ENCODE measurements at regions not wholly inside any gene's neighbourhood (a gene's known extent, or its start where the extent isn't known, plus 50 kb on each side); places are given as distances from the start of the nearest gene placed in this dataset.

DNA sequence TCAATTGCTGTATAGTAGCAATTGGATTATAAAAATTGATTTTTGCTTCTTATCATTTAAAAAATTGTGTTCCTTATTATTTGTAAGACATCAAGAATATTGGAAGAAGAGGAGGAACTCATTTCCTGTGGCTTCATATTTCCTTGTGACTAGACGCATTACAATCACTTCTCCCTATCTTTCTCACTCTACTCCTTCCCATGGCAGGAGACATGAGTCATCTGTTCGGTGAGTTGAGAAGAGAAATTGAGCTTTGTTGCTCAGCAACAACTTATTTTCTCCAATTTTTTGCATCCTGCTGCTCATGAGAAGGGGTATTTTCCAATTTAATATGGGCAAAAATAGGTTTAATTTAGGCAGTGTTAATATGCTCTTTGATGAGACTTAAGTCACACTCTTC, 1783.9 kb downstream of the SUCLG1 start:
- no peak for DNase-seq (ENCODE audit: low read depth in 4 of 4, low spot score in 3 of 4)

DNA sequence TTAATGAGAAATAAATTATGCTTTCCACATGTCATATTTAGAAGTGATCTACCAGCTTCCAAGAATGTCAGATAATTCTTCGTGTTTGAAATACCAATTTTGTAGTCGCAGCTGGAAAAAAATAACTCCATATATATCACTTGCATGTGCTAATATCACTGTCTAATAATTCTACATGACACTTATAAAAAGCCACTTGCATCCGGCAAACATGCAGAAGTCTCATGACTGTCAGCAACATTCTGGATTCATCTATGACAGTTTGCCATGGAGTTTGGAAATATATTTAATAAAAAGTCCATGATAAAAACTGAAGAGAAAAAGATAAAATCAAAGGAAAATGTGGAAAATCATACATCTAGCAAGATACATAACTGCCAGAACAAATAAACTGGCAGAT, 1784.4 kb downstream of the SUCLG1 start:
- DNase-seq (ENCODE audit: low read depth in 4 of 4, low spot score in 3 of 4): no peak

DNA sequence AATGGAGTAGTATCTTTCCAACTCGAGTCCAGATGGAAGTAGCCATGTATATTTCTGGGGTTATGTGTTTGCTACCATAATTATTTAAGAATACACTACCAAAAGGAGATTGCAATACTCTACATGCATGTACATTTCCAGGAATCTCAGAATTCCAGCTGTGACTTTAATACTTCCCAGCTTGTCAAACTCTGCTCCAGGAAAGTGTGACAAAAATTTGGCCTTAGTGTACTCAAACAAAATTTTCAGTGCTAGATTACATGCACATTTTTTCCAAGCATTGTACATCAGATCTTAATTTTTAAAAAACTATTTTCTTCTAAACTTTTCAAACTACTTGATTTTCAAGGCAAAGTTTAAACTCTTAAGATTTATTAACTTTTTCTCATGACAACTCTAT, 1791.6 kb downstream of the SUCLG1 start:
- DNase-seq (ENCODE audit: low read depth in 4 of 4, low spot score in 3 of 4): no peak

DNA sequence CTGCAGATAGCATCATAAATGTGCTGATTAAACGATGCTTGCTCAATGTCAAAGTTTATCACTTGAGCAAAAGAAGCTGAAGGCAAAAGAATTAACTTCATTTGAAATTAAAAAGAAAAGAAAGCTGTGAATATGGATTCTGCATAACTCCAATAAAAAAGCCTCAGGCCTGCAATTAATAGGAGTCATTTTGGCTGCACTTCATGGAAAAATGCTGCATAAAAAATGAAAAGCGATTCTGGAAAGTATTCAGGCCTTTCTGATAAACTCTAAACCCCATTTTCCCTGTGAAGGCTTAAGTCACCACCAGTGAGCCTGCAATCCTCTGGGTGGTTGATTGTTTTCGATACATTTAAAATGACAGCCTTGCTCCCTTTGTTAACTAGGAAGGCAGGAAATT, 1793.4 kb downstream of the SUCLG1 start:
- DNase-seq (ENCODE audit: low read depth in 4 of 4, low spot score in 3 of 4): no peak

DNA sequence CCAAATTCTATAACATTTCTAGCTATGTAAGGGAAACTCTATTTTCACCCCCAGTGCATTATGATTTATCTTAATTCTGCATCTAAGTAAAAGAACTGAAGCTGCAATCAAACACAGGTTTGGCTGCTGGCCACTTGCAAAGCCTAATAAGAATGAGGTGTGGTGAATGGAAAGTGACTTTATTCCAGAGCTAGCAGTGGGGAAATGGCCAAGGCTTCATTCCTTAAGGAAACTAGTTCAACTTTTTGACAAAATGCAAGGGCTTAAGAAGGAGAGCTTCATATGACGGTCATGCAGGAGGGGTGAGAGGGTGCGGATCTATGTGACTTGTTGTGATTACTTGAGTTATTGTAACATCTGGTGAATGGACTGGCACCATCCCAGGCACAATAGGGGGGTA, 1802.0 kb downstream of the SUCLG1 start:
- no peak for DNase-seq (ENCODE audit: low read depth in 4 of 4, low spot score in 3 of 4)

DNA sequence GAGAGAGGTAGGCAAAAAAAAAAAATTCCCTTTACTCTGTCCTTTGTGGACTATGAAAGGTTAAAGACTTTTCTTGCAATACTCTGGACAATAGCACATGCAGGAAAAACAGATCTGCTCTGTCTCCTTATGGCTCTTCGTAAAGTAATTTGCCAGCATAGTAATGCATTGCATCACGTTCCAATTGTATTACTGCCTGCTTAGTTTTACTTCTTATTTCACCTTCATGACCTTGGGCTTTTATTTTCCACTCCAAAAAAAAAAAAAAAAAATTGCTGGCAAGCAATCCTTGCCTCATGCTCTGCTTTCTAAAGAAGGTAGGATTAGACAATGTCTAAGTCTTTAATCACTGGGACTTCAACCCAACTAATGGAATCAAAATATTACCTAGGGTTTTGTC, 1802.7 kb downstream of the SUCLG1 start:
- DNase-seq (ENCODE audit: low read depth in 4 of 4, low spot score in 3 of 4): no peak

GRCh38 chr2:82652117-82652516, 1807.0 kb downstream of the SUCLG1 start:
- DNase-seq (ENCODE audit: low read depth in 4 of 4, low spot score in 3 of 4): no peak

- no peak for DNase-seq (ENCODE audit: low read depth in 4 of 4, low spot score in 3 of 4)
Observed at GRCh38 chr2:82650038-82650437, 1809.0 kb downstream of the SUCLG1 start.

DNA sequence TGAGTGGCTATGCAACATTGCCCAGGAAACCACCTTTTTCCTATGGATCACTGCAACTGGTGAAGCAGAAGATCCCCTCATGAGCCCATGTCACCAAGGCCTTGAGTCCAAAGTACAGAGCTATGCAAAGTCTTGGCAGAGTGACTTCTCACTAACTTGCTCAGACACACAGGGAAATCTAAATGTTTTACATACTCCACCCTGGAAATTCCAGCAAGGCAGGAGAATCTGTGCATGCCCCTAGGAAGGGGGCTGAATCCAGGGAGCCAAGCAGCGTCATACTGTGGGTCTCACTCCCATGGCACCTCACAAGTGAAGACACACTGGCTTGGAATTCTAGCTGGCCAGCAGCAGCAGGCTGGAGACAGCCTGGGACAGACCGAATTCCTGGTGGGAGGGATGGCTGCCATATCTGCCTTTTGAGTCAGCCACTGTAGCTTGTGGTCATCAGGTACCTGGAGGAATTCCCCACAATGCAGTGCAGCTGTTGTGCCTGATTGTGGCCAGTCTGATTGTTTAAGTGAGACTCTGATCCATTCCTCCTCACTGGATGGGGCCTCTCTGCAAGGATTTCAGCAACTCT, 1817.4 kb downstream of the SUCLG1 start:
- DNase-seq (ENCODE audit: low read depth in 4 of 4, low spot score in 3 of 4): no peak

DNA sequence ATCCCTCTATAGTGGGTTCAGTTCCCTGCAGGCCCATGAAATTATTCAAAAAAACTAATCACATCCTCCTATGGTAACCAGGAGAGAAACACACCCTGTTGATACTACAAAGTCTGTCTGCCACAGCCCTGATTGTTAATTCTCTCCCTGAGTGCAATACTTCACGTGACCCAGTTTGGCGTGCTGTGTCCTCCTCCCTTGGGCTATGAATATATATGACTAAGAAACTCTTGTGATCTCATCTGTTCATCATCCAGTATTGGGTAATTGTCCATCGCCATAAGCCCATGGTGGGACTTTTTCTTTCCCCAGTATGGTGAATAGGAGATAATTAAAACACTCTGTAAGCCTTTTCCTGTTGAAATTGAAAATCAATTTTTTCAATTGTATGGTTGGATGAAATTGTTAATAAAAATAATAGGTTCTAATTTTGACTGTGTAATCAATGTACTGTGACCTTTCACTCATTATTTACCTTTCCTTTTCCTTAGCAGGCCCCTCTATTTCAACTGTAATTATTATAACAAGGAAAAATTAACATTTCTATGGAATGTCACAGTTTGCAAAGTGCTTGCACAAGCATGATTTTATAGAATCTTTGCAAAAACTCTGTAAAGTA, 1822.6 kb downstream of the SUCLG1 start:
- DNase-seq (ENCODE audit: low read depth in 4 of 4, low spot score in 3 of 4): no peak

DNA sequence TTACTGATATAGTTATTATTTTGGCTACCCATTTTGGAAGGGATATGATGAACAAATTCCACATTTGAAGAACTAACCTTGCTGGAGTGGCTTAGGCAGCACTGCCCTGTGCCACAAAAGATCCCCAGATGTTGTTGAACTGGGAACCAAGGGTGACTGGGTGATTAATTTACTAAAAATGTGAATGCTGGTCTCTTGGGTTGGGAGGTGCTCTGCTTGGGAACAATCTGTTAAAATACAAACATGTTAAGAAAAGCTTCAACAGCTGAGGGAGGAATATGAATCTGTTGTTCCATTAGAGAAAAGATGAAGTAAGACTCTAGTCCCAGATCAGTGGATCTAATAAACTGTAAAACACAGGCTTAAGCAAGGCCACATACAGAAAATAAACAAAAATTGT, 1860.1 kb downstream of the SUCLG1 start:
- no peak for DNase-seq (ENCODE audit: low read depth in 4 of 4, low spot score in 3 of 4)

- DNase-seq (ENCODE audit: low read depth in 4 of 4, low spot score in 3 of 4): no peak
Observed at GRCh38 chr2:82596581-82596980, 1862.5 kb downstream of the SUCLG1 start.

GRCh38 chr2:82591718-82592117, 1867.4 kb downstream of the SUCLG1 start:
- no peak for DNase-seq (ENCODE audit: low read depth in 4 of 4, low spot score in 3 of 4)

- DNase-seq (ENCODE audit: low read depth in 4 of 4, low spot score in 3 of 4): no peak
Observed at GRCh38 chr2:82576656-82577055, 1882.4 kb downstream of the SUCLG1 start.

- DNase-seq (ENCODE audit: low read depth in 4 of 4, low spot score in 3 of 4): no peak
Observed at GRCh38 chr2:82539280-82539621, 1919.8 kb downstream of the SUCLG1 start.

DNA sequence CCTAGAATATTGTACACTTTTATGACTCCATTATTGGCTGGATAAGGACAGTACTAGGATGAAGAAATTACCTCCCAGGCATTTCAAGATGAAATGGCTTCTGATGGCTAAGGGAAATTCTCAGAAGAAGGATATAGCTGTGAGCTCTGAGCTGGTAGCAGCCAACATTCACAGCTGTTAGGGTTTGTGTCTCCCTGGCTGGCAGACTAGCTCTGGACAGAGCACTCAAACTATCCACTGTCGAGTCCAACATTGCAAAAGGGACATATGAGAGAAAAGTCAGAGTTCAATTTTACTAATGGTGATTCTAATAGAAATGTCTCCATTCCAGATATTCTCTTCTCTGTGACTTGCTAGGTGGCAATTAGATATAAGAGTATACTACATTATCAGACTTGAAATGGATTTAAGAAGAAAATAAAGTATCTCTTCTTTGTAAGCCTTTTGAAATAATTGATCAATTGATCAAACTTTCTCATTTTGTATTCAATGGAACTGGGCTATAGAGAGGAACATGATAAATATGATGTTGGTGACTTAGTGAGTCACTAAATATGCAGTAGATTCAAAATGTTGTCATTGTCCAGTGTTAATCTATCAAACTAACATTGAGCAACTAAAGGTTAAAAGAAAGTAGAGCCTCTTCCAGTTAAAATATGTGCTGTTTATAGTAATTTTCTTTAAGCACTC, 1920.3 kb downstream of the SUCLG1 start:
- DNase-seq (ENCODE audit: low read depth in 4 of 4, low spot score in 3 of 4): no peak

DNA sequence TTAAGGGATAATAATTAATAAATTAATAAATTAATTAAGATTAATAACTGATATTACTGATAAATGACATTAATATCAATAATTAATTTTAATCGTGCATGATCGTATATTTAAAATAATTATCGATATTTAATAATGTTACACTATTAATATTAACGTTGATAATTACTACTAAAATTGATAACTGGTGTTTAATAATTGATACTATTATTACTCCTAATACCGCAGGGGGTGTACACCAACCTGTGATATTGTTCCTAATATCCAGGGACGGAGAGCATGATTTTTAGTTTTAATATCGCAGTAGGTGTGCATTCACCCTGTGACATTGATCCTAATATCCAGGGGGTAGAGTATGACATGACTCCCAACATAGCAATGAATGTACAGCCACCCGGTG, 1930.8 kb downstream of the SUCLG1 start:
- no peak for DNase-seq (ENCODE audit: low read depth in 4 of 4, low spot score in 3 of 4)

DNA sequence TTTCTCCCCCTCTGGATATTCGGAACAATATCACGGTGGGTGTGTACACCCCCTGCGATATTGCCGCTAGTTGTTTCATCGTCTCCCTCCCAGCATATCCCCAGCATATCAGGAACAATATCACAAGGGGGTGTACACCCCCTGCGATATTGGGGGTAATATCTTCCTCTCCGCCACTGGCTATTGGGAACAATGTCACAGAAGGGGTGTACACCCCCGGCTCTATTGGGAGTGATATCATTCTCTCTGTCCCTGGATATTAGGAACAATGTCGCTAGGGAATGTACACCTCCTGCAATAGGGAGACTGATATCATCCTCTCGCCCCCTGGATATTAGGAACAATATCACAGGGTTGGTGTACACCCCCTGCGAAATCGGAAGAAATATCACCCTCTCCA, 1932.0 kb downstream of the SUCLG1 start:
- DNase-seq (ENCODE audit: low read depth in 4 of 4, low spot score in 3 of 4): no peak

DNA sequence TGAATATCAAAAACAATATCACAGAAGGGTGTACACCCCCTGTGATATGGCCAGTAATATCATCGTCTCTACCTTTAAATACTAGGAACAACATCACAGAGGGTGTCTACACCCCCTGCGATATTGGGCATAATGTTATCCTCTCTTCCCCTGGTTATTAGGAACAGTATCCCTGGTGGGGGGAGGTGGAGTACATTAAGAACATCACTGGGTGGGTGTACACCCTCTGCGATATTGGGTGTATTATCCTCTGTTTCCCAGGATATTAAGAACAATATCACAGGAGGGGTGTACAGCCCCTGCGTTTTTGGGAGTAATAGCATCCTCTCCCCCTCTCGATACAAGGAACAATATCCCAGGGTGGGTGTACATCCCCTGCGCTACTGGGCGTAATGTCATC, 1932.8 kb downstream of the SUCLG1 start:
- DNase-seq (ENCODE audit: low read depth in 4 of 4, low spot score in 3 of 4): no peak

DNA sequence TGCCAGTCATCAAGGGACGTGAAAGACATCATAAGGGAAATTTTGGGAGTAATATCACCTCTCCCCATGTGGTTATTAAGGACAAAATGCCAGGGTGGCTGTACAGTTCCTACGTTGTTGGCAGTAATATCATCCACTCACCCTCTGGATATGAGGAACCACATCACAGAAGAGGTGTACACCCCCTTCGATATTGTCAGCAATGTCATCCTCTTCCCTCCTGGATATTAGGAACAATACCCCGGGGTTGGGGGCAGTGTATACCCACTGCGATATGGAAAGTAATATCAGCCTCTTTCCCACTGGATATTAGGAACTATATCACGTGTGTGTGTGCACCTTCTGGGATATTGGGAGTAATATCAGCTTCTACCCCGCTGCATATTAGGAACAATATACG, 1933.3 kb downstream of the SUCLG1 start:
- no peak for DNase-seq (ENCODE audit: low read depth in 4 of 4, low spot score in 3 of 4)

- DNase-seq (ENCODE audit: low read depth in 4 of 4, low spot score in 3 of 4): no peak
Observed at GRCh38 chr2:82524826-82525225, 1934.3 kb downstream of the SUCLG1 start.

- no peak for DNase-seq (ENCODE audit: low read depth in 4 of 4, low spot score in 3 of 4)
Observed at GRCh38 chr2:82511894-82512293, 1947.2 kb downstream of the SUCLG1 start.

DNA sequence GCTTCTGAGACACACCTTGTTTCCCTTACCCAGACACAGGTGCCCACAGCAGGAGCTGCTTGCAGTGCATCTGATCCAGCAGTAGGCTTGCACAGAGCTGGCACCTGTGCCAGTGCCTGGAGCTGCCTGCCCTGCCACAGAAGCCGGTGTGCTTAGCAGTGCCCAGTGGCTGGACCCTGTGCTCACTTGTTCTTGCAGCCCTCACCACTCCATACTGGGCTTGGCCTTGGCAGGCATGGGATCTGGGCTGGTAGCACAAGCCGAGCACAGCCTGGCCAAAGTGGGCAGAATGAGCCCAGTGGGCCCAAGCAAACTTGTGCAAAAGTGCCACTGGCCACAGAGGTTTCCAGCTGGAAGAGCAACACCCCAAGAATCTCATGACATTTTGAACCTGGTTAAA, 1950.4 kb downstream of the SUCLG1 start:
- no peak for DNase-seq (ENCODE audit: low read depth in 4 of 4, low spot score in 3 of 4)

Data from right renal pelvis (tissue), 4 donors.